SU-DHL-6 (cell line): ENCODE measurements at regions not wholly inside any gene's neighbourhood (a gene's known extent, or its start where the extent isn't known, plus 50 kb on each side); places are given as distances from the start of the nearest gene placed in this dataset.

Experiments
- H2AFZ ChIP-seq: fragments of 200-600 bp; sonication (generic); 2 replicates; pipeline ENCODE4 v1.6.1; 2014; ENCODE audit warnings: low read depth, mild to moderate bottlenecking, moderate library complexity, mixed read lengths, antibody characterized with exemption, low read length; ENCODE audit not compliant: severe bottlenecking
- H3F3A ChIP-seq: fragments of 200-600 bp; shearing (Covaris generic); 2 replicates; pipeline ENCODE4 v1.6.0; 2016; ENCODE audit warnings: antibody characterized with exemption, mild to moderate bottlenecking; ENCODE audit not compliant: insufficient read depth
- H3K27ac ChIP-seq: fragments of 200-600 bp; sonication (generic); 2 replicates; pipeline ENCODE4 v1.5.1; 2016; ENCODE audit warnings: low read depth, mild to moderate bottlenecking, low read length, moderate library complexity, mixed read lengths
- H3K27me3 ChIP-seq: fragments of 200-600 bp; sonication (generic), shearing (Covaris generic); 2 replicates; pipeline ENCODE4 v1.6.0; 2014; ENCODE audit warnings: mild to moderate bottlenecking, low read length
- H3K36me3 ChIP-seq: fragments of 200-600 bp; sonication (generic); 2 replicates; pipeline ENCODE4 v1.6.1; 2014; ENCODE audit warnings: mild to moderate bottlenecking, low read length, mixed read lengths
- H3K4me2 ChIP-seq: fragments of 300-600, 200-600 bp; shearing (Covaris generic), sonication (generic); 2 replicates; pipeline ENCODE4 v1.6.0; 2014; ENCODE audit warnings: low read length, low read depth, mild to moderate bottlenecking; ENCODE audit not compliant: poor library complexity, severe bottlenecking
- H3K4me3 ChIP-seq: fragments of 200-600 bp; sonication (generic); 2 replicates; pipeline ENCODE4 v1.5.1; 2014; ENCODE audit warnings: antibody characterized with exemption, low read length, mild to moderate bottlenecking, mixed read lengths; ENCODE audit not compliant: insufficient read depth, poor library complexity, severe bottlenecking
- H3K79me2 ChIP-seq: fragments of 200-600 bp; sonication (generic); 2 replicates; pipeline ENCODE4 v1.6.1; 2014; ENCODE audit warnings: mild to moderate bottlenecking, low read length, moderate library complexity; ENCODE audit not compliant: insufficient read depth
- H3K9ac ChIP-seq: fragments of 200-600 bp; sonication (generic); 2 replicates; pipeline ENCODE4 v1.7.0; 2014; ENCODE audit warnings: mild to moderate bottlenecking, low read length
- H3K9me2 ChIP-seq: fragments of 200-600 bp; sonication (generic); replicated peaks from 2 replicates; pipeline ENCODE4 v1.6.1; 2014; ENCODE audit warnings: low read length; ENCODE audit not compliant: insufficient read depth
- H3K9me3 ChIP-seq: fragments of 200-600 bp; sonication (generic); 2 replicates; pipeline ENCODE4 v1.6.1; 2014; ENCODE audit warnings: low read length, mixed read lengths; ENCODE audit not compliant: insufficient read depth
- H4K20me1 ChIP-seq: fragments of 200-600 bp; sonication (generic); 2 replicates; pipeline ENCODE4 v1.6.1; 2014; ENCODE audit warnings: low read depth, mild to moderate bottlenecking, antibody characterized with exemption, low read length, moderate library complexity, mixed read lengths
- CTCF ChIP-seq: fragments of 200-600 bp; sonication (generic); IDR thresholded peaks from one replicate; pipeline ENCODE4 v1.5.1; 2017; ENCODE audit warnings: antibody characterized with exemption, mild to moderate bottlenecking, low read length, moderate library complexity; ENCODE audit not compliant: insufficient read depth, poor library complexity, severe bottlenecking
- EZH2phosphoT487 ChIP-seq: fragments of 200-600 bp; sonication (generic), shearing (Covaris generic); conservative IDR thresholded peaks from 2 replicates; pipeline ENCODE4 v1.6.1; 2018; ENCODE audit warnings: mild to moderate bottlenecking, antibody characterized with exemption, low read length, moderate library complexity, mixed read lengths

GRCh38 chr2:196290136-196290535 lies 118.8 kb upstream of the STK17B start:
- H3K79me2 ChIP-seq, result no peaks in the 10 kb centered on the region
- no peaks in the 10 kb centered on the region for H4K20me1 ChIP-seq
- H2AFZ ChIP-seq, result no peak overlapping the region
- H3K9me3 ChIP-seq, result no peaks in the 10 kb centered on the region
- no peaks in the 10 kb centered on the region for H3K36me3 ChIP-seq
- H3K9me2 ChIP-seq, result no peaks in the 10 kb centered on the region
- H3K9ac ChIP-seq, result no peak overlapping the region
- TF ChIP-seq EZH2phosphoT487 (no peak), CTCF (no peak)
- no peak overlapping the region for H3K4me2 ChIP-seq
- no peak overlapping the region for H3K4me3 ChIP-seq
- H3K27me3 ChIP-seq, result no peaks in the 10 kb centered on the region
- no peak overlapping the region for H3K27ac ChIP-seq
- H3F3A ChIP-seq, result no peaks in the 10 kb centered on the region

GRCh38 chr2:196290569-196290968 lies 119.2 kb upstream of the STK17B start:
- H3K27ac ChIP-seq, result no peak overlapping the region
- no peaks in the 10 kb centered on the region for H3K27me3 ChIP-seq
- H2AFZ ChIP-seq, result no peak overlapping the region
- TF ChIP-seq CTCF, result no peak
- no peak overlapping the region for H3K9ac ChIP-seq
- H3F3A ChIP-seq, result no peaks in the 10 kb centered on the region
- H3K79me2 ChIP-seq, result no peaks in the 10 kb centered on the region
- H3K4me2 ChIP-seq, result no peak overlapping the region
- H4K20me1 ChIP-seq, result no peaks in the 10 kb centered on the region
- no peaks in the 10 kb centered on the region for H3K9me2 ChIP-seq
- no peaks in the 10 kb centered on the region for H3K36me3 ChIP-seq
- H3K9me3 ChIP-seq, result no peaks in the 10 kb centered on the region
- no peak overlapping the region for H3K4me3 ChIP-seq

- H3K4me2 ChIP-seq, result no peak overlapping the region
- TF ChIP-seq EZH2phosphoT487 (no peak), CTCF (no peak)
- H3K27ac ChIP-seq, result no peak overlapping the region
- H3K79me2 ChIP-seq, result no peaks in the 10 kb centered on the region
- H3K9me2 ChIP-seq, result no peaks in the 10 kb centered on the region
- no peaks in the 10 kb centered on the region for H3K36me3 ChIP-seq
- no peak overlapping the region for H2AFZ ChIP-seq
- no peaks in the 10 kb centered on the region for H3K9me3 ChIP-seq
- H3K27me3 ChIP-seq, result no peaks in the 10 kb centered on the region
- no peak overlapping the region for H3K4me3 ChIP-seq
- no peak overlapping the region for H3K9ac ChIP-seq
- no peaks in the 10 kb centered on the region for H4K20me1 ChIP-seq
- no peaks in the 10 kb centered on the region for H3F3A ChIP-seq
Observed at GRCh38 chr2:196291426-196291825, 120.0 kb upstream of the STK17B start.
